NCI-H774 (cell line): ENCODE measurements at regions not wholly inside any gene's neighbourhood (a gene's known extent, or its start where the extent isn't known, plus 50 kb on each side); places are given as distances from the start of the nearest gene placed in this dataset.

ENCODE experiments used
- DNase-seq: peaks from one replicate; lab custom pipeline; 2025; lab: John Stamatoyannopoulos, UW

- no peak for DNase-seq
Measured at GRCh38 chr2:133812826-133813617, 244.8 kb upstream of the NCKAP5 start.

GRCh38 chr2:133814890-133815289 lies 246.6 kb upstream of the NCKAP5 start:
- DNase-seq = no peak

GRCh38 chr2:133816037-133816436 lies 247.8 kb upstream of the NCKAP5 start:
- DNase-seq = no peak

GRCh38 chr2:133817680-133818566 lies 249.7 kb upstream of the NCKAP5 start:
- no peak for DNase-seq

GRCh38 chr2:133818661-133819060 lies 250.4 kb upstream of the NCKAP5 start:
- no peak for DNase-seq

GRCh38 chr2:133819906-133820305 lies 251.6 kb upstream of the NCKAP5 start:
- no peak for DNase-seq

GRCh38 chr2:133821107-133821760 lies 253.0 kb upstream of the NCKAP5 start:
- no peak for DNase-seq

GRCh38 chr2:133822517-133823225 lies 254.4 kb upstream of the NCKAP5 start:
- no peak for DNase-seq

- no peak for DNase-seq
Measured at GRCh38 chr2:133823226-133823550, 254.9 kb upstream of the NCKAP5 start.

GRCh38 chr2:133824869-133825268 lies 256.6 kb upstream of the NCKAP5 start:
- DNase-seq = no peak

GRCh38 chr2:133825778-133826177 lies 257.5 kb upstream of the NCKAP5 start:
- DNase-seq = no peak

- no peak for DNase-seq
Measured at GRCh38 chr2:133828913-133829312, 260.6 kb upstream of the NCKAP5 start.

- no peak for DNase-seq
Measured at GRCh38 chr2:133829450-133830020, 261.3 kb upstream of the NCKAP5 start.

- no peak for DNase-seq
Measured at GRCh38 chr2:133833746-133834145, 265.5 kb upstream of the NCKAP5 start.

GRCh38 chr2:133835821-133836619 lies 267.8 kb upstream of the NCKAP5 start:
- DNase-seq = no peak

GRCh38 chr2:133836691-133837345 lies 268.6 kb upstream of the NCKAP5 start:
- DNase-seq = no peak

- no peak for DNase-seq
Measured at GRCh38 chr2:133837441-133838094, 269.3 kb upstream of the NCKAP5 start.

- no peak for DNase-seq
Measured at GRCh38 chr2:133838642-133839365, 270.5 kb upstream of the NCKAP5 start.

- no peak for DNase-seq
Measured at GRCh38 chr2:133839677-133840076, 271.4 kb upstream of the NCKAP5 start.
